ENCODE measurements at regions not wholly inside any gene's neighbourhood (a gene's known extent, or its start where the extent isn't known, plus 50 kb on each side); places are given as distances from the start of the nearest gene placed in this dataset.
"Not testable (repeated sequence)": the region's sequence is repeated elsewhere in the genome, so short reads cannot be mapped to it uniquely, and the experiment has no call there.

GRCh38 chr12:116430911-116431565 lies 128.1 kb upstream of the MAP1LC3B2 start:
- no peak for DNase-seq (ENCODE audit: low spot score)

GRCh38 chr12:116431677-116432300 lies 127.4 kb upstream of the MAP1LC3B2 start:
- no peak for DNase-seq (ENCODE audit: low spot score)

GRCh38 chr12:116432314-116432750 lies 126.8 kb upstream of the MAP1LC3B2 start:
- no peak for DNase-seq (ENCODE audit: low spot score)

- no peak for DNase-seq (ENCODE audit: low spot score)
Observed at GRCh38 chr12:116433249-116433648, 125.9 kb upstream of the MAP1LC3B2 start.

- peak; percentile 89 for DNase-seq (ENCODE audit: low spot score)
Observed at GRCh38 chr12:116434155-116435011, 124.8 kb upstream of the MAP1LC3B2 start.

GRCh38 chr12:116435984-116436383 lies 123.2 kb upstream of the MAP1LC3B2 start:
- DNase-seq (ENCODE audit: low spot score), result no peak

GRCh38 chr12:116436561-116437249 lies 122.5 kb upstream of the MAP1LC3B2 start:
- no peak for DNase-seq (ENCODE audit: low spot score)

- DNase-seq (ENCODE audit: low spot score), result no peak
Observed at GRCh38 chr12:116441292-116441691, 117.9 kb upstream of the MAP1LC3B2 start.

GRCh38 chr12:116442304-116442703 lies 116.9 kb upstream of the MAP1LC3B2 start:
- DNase-seq (ENCODE audit: low spot score), result no peak

GRCh38 chr12:116442946-116443345 lies 116.2 kb upstream of the MAP1LC3B2 start:
- peak; percentile 34 for DNase-seq (ENCODE audit: low spot score)

- DNase-seq (ENCODE audit: low spot score), result no peak
Observed at GRCh38 chr12:116443821-116444589, 115.2 kb upstream of the MAP1LC3B2 start.

GRCh38 chr12:116444590-116444943 lies 114.6 kb upstream of the MAP1LC3B2 start:
- no peak for DNase-seq (ENCODE audit: low spot score)

- DNase-seq (ENCODE audit: low spot score), result no peak
Observed at GRCh38 chr12:116448165-116448739, 110.9 kb upstream of the MAP1LC3B2 start.

GRCh38 chr12:116450406-116450910 lies 108.7 kb upstream of the MAP1LC3B2 start:
- DNase-seq (ENCODE audit: low spot score), result no peak

GRCh38 chr12:116452975-116453374 lies 106.2 kb upstream of the MAP1LC3B2 start:
- DNase-seq (ENCODE audit: low spot score), result not testable (repeated sequence)

- DNase-seq (ENCODE audit: low spot score), result no peak
Observed at GRCh38 chr12:116453631-116454030, 105.5 kb upstream of the MAP1LC3B2 start.

GRCh38 chr12:116454076-116454475 lies 105.1 kb upstream of the MAP1LC3B2 start:
- no peak for DNase-seq (ENCODE audit: low spot score)

GRCh38 chr12:116454950-116455447 lies 104.2 kb upstream of the MAP1LC3B2 start:
- DNase-seq (ENCODE audit: low spot score), result peak; percentile 79

- DNase-seq (ENCODE audit: low spot score), result peak; percentile 76
Observed at GRCh38 chr12:116455540-116456329, 103.4 kb upstream of the MAP1LC3B2 start.

Measured in AG08396 (cell line).